ENCODE measurements at regions not wholly inside any gene's neighbourhood (a gene's known extent, or its start where the extent isn't known, plus 50 kb on each side); places are given as distances from the start of the nearest gene placed in this dataset.
"Not testable (repeated sequence)": the region's sequence is repeated elsewhere in the genome, so short reads cannot be mapped to it uniquely, and the experiment has no call there.

DNA sequence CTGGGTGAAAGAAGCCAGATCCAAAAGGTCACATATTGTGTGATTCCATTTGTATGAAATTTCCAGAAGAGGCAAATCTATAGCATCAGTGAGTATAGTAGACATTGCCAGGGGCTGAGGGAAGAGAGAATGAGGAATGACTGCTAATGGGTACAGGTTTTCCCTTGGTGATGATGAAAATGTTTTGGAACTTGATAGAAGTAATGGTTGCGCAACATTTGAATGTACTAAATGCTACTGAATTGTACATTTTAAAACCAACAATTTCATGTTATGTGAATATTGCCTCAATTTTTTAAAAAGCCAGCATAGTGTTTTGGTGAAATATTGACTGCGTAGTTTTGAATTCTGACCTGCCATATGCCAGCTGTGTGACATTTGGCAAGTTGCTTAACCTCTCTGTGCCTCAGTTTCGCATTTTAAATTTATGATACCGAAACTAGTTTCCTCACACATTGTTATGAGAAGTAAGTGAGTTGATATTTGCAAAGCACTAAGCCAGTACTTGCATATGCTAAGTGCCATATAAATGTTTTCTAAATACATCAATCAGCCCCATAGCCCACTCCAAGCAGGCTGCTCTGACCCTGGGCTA lies 75.4 kb upstream of the TMEM45B start:
- Histone ChIP-seq H3K4me3 (no peak overlapping the region), H3K4me1 (no peaks in the 10 kb centered on the region), H3K36me3 (replicated peaks) (no peaks in the 10 kb centered on the region), H3K9me3 (no peaks in the 10 kb centered on the region), H3K27me3 (ENCODE audit: low read depth) (no peaks in the 10 kb centered on the region)
- no peak for DNase-seq (ENCODE audit: low spot score in 2 of 2)
- in situ Hi-C loops (cut with MboI; ENCODE audit: low sequenced_read_pairs), result loop anchor here (10.0 to 25.0 kb wide), 2 partner anchors 375 to 628 kb away; no protein-coding TSS in a partner anchor

DNA sequence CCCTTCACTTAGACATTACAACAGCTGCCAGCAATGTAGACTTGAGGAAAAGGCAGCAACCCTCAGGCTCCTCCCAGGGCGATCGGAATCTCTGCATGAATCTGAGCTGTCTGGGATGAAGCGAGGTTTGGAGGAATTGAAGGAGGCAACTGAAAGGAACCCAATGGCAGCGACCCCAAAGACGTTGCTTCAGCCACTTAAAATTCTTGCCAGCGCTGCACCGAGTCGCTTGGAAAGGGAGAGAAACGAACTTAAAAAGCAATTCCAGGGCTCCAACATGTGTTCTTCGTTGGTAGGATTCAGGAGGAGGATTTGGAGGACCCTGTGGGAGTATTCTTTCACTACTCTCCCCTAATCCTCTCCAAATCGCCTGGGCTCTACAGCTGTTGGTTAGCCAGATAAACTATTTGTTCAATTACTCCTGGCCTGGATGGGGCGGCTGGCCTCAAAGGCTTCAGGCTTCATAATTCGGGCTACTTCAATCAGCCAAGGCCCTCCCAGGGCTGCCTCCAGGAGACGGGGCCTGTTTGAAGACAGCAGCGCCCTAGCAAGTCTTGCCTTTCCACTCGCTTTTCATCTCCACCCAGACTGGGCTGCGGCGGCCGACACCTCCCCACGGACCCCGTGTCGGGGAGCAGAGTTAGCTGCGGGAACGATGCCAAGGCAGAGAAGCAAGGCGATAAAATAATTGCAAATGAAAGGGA lies 72.4 kb upstream of the TMEM45B start:
- no peaks in the 10 kb centered on the region for H3K27me3 ChIP-seq (ENCODE audit: low read depth)
- H3K9me3 ChIP-seq, result no peaks in the 10 kb centered on the region
- no peak overlapping the region for H3K4me3 ChIP-seq
- no peaks in the 10 kb centered on the region for H3K36me3 ChIP-seq (replicated peaks)
- H3K4me1 ChIP-seq, result no peaks in the 10 kb centered on the region
- in situ Hi-C loops (cut with MboI; ENCODE audit: low sequenced_read_pairs), result loop anchor here (10.0 to 25.0 kb wide), 2 partner anchors 378 to 631 kb away; no protein-coding TSS in a partner anchor
- no peak for DNase-seq (ENCODE audit: low spot score in 2 of 2)

DNA sequence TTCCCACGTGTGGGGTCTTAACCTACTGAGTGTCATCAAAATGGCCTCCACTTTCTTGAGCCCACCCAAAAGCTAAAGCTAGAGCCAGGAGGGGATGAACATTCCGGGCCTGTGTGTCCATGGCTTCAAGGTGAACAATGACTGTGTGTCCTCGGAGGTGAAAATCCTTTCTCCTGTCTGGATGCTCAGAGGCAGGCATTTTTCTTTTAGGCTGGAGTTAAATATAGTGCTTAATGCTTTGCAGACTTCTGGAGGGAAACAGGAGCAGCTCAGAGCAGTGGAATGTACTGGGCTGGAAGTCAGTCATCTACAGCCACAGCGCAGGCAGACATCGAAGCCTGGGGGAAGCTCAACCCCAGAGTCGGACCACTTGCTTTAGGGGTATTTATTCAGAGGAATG lies 68.6 kb upstream of the TMEM45B start:
- in situ Hi-C loops (cut with MboI; ENCODE audit: low sequenced_read_pairs), result loop anchor here (10.0 to 25.0 kb wide), 2 partner anchors 382 to 635 kb away; no protein-coding TSS in a partner anchor
- Histone ChIP-seq H3K4me1 (no peaks in the 10 kb centered on the region; the same call in 1 of the 2 replicates), H3K27me3 (ENCODE audit: low read depth) (no peaks in the 10 kb centered on the region), H3K4me3 (no peak overlapping the region), H3K9me3 (no peaks in the 10 kb centered on the region), H3K36me3 (replicated peaks) (no peaks in the 10 kb centered on the region)
- no peak for DNase-seq (ENCODE audit: low spot score in 2 of 2)

DNA sequence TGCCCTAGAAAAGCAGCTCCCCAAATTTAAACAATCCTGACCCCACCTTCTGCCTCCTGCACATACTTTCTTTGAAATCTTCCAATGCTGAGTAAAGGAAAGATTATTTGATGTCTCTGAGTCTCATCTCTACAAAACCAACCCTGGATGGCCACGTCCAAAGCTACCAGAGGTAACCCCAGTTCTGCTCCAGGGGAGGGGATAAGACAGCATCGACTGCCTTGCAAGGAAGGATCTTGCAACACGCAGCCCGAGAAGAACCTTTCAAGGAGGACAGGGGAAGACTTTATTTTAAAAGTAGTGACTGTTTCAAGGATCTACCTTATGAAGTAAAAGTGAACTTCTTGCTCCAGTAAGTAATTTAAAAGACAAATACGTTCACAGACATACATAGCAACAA lies 66.5 kb upstream of the TMEM45B start:
- H3K4me3 ChIP-seq, result no peak overlapping the region
- H3K36me3 ChIP-seq (replicated peaks), result no peaks in the 10 kb centered on the region
- H3K9me3 ChIP-seq, result no peaks in the 10 kb centered on the region
- in situ Hi-C loops (cut with MboI; ENCODE audit: low sequenced_read_pairs), result loop anchor here (10.0 to 25.0 kb wide), 2 partner anchors 384 to 637 kb away; no protein-coding TSS in a partner anchor
- DNase-seq (ENCODE audit: low spot score in 2 of 2), result no peak
- no peaks in the 10 kb centered on the region for H3K27me3 ChIP-seq (ENCODE audit: low read depth)
- H3K4me1 ChIP-seq, result no peaks in the 10 kb centered on the region; the same call in 1 of the 2 replicates

DNA sequence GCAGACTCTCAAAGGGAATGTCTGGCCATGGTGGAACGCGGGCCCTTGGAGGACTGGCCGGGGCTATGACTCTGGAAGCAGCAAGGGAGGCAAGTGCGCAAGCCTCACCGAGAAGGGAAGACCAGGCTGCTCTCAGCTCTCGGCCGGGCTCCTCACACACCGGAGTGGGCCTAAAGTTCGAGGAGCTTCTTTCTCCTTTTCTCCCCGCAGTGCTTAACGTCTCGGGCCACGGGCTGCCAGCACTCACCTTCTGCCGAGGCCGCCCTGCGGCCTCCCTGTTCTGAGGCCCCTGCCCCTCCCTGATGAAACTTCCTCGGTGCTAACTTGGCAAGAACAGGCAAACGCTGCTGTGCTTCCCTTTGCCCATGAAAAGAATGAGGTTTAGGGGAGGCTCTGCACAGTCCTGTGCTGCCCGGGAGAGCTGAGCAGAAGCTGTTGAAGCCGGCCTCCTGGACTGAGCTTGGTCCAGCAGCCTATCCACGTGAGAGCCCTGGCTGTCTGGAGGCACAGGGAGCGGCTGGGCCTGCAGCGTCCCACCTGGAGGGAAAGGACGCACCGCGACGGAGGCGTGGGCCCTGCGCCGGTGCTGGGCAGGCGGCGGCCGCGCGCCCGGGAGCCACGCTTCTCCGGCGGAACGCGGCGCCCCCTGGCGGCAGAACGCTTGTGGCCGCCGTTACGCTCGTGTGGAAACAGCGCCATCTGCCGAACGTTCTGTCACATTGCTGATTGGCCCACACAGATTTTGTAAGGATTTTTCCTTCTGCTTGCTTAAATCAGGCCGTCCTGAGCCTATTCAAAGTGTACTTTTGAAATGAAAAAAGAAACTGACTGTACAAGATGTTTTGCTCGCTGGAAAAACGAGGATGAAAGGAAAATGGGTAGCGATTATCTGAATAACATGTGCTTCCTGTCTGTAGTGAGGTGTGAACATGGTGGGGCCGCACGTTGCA lies 65.0 kb upstream of the TMEM45B start:
- H3K4me1 ChIP-seq, result no peaks in the 10 kb centered on the region; the same call in 1 of the 2 replicates
- H3K9me3 ChIP-seq, result no peaks in the 10 kb centered on the region
- H3K27me3 ChIP-seq (ENCODE audit: low read depth), result no peaks in the 10 kb centered on the region
- no peaks in the 10 kb centered on the region for H3K36me3 ChIP-seq (replicated peaks)
- in situ Hi-C loops (cut with MboI; ENCODE audit: low sequenced_read_pairs), result loop anchor here (25.0 kb wide), 1 partner anchor 863 kb away; the partner anchor contains the start of gene KCNJ5
- no peak overlapping the region for H3K4me3 ChIP-seq
- DNase-seq (ENCODE audit: low spot score in 2 of 2), result peak; percentile 59 to 83

DNA sequence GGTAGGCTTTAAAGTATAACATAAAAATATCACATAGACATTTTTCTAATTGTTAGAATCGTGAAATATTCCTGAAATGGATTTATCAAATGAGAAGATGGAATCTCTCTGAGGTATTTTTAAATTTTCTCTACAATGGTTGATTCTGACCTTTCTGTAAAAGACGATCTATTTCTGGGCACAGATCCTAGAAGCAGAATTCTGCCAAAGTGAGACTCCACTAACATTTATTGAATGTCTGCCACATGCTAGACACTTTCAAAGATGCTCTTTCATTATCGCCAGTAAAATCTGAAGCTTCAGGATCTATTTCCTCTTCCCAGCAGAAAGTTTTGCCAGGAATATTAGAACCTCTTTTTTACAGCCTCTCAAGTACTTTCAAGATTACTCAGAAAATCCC lies 64.1 kb upstream of the TMEM45B start:
- no peaks in the 10 kb centered on the region for H3K9me3 ChIP-seq
- H3K4me1 ChIP-seq, result no peaks in the 10 kb centered on the region; the same call in 1 of the 2 replicates
- H3K27me3 ChIP-seq (ENCODE audit: low read depth), result no peaks in the 10 kb centered on the region
- no peak overlapping the region for H3K4me3 ChIP-seq
- DNase-seq (ENCODE audit: low spot score in 2 of 2), result no peak
- in situ Hi-C loops (cut with MboI; ENCODE audit: low sequenced_read_pairs), result loop anchor here (25.0 kb wide), 1 partner anchor 864 kb away; the partner anchor contains the start of gene KCNJ5
- no peaks in the 10 kb centered on the region for H3K36me3 ChIP-seq (replicated peaks)

DNA sequence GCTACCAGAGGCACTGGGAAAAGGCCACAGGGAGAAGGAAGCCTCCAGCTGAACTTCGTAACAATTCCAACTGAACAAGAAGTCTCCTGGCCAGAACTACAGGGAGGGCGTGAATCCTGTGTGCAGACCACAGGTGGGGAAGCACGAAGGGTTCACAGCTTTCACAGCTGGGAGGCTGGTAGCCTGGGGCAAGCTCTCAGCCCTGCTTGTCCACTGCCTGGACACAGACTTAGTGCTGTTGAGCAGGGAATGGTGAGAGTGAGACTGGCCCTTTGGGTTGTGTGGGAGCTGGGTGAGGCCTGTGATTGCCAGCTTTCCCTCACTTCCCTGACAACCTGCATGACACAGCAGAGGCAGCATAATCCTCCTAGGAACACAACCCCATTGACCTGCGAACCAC lies 52.1 kb upstream of the TMEM45B start:
- not testable (repeated sequence) for H3K4me1 ChIP-seq; H3K9me3 ChIP-seq; DNase-seq (ENCODE audit: low spot score in 2 of 2); H3K27me3 ChIP-seq (ENCODE audit: low read depth); H3K36me3 ChIP-seq (replicated peaks); H3K4me3 ChIP-seq
- in situ Hi-C loops (cut with MboI; ENCODE audit: low sequenced_read_pairs), result loop anchor here (25.0 kb wide), 1 partner anchor 876 kb away; the partner anchor contains the start of gene KCNJ5

DNA sequence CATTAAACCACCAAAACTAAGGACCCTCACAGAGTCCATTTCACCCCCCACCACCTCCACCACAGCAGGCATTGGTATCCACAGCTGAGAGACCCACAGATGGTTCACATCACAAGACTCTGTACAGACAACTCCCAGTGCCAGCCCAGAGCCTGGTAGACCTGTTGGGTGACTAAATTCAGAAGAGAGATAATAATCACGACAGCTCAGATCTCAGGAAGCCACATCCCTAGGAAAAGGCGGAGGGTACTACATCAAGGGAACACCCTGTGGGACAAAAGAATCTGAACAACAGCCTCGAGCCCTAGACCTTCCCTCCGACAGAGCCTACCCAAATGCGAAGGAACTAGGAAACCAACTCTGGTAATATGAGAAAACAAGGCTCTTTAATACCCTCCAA lies 51.4 kb upstream of the TMEM45B start:
- not testable (repeated sequence) for H3K27me3 ChIP-seq (ENCODE audit: low read depth); DNase-seq (ENCODE audit: low spot score in 2 of 2); H3K4me1 ChIP-seq; H3K9me3 ChIP-seq; H3K4me3 ChIP-seq; H3K36me3 ChIP-seq (replicated peaks)
- in situ Hi-C loops (cut with MboI; ENCODE audit: low sequenced_read_pairs), result loop anchor here (25.0 kb wide), 1 partner anchor 877 kb away; the partner anchor contains the start of gene KCNJ5
